IPS-18a (cell line): ENCODE measurements at regions not wholly inside any gene's neighbourhood (a gene's known extent, or its start where the extent isn't known, plus 50 kb on each side); places are given as distances from the start of the nearest gene placed in this dataset.
"Not testable (repeated sequence)": the region's sequence is repeated elsewhere in the genome, so short reads cannot be mapped to it uniquely, and the experiment has no call there.

Experiments used
- H3K27ac ChIP-seq: one replicate; pipeline ENCODE4 v1.5.1; 2013; ENCODE audit warnings: low read length
- H3K27me3 ChIP-seq: one replicate; pipeline ENCODE4 v1.6.1; 2013; ENCODE audit warnings: mild to moderate bottlenecking, low read length; ENCODE audit not compliant: control insufficient read depth, insufficient read depth
- H3K36me3 ChIP-seq: one replicate; pipeline ENCODE4 v1.6.1; 2013; ENCODE audit warnings: low read depth, low read length; ENCODE audit not compliant: control insufficient read depth
- H3K4me1 ChIP-seq: one replicate; pipeline ENCODE4 v1.6.1; 2013; ENCODE audit warnings: low read depth, low read length; ENCODE audit not compliant: control insufficient read depth
- H3K4me3 ChIP-seq: one replicate; pipeline ENCODE4 v1.5.1; 2013; ENCODE audit warnings: low read length
- H3K9ac ChIP-seq: one replicate; pipeline ENCODE4 v1.6.1; 2013; ENCODE audit warnings: mild to moderate bottlenecking, low read length, moderate library complexity
- H3K9me3 ChIP-seq: one replicate; pipeline ENCODE4 v1.6.1; 2013; ENCODE audit warnings: low read depth, low read length; ENCODE audit not compliant: control insufficient read depth

DNA sequence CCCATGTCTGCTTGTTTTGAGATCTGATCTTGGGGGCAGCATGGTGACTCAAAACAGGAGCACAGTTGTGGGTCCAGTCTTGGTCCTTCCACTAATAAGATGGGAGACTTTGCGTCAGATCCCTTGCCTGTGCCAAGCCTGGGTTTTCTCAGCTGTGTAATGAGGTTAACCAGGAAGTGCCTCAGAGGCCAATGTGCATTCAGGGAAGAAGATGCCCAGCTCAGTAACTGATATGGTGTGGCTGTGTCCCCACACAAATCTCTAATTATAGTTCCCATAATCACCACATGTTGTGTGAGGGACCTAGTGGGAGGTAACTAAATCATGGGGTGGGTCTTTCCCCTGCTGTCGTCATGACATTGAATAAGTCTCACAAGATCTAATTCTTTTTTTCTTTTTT lies 107.1 kb upstream of the ALDH3B2 start:
- H3K9me3 ChIP-seq, H3K27me3 ChIP-seq, H3K27ac ChIP-seq, H3K4me1 ChIP-seq, H3K4me3 ChIP-seq, H3K9ac ChIP-seq, H3K36me3 ChIP-seq: not testable (repeated sequence)

DNA sequence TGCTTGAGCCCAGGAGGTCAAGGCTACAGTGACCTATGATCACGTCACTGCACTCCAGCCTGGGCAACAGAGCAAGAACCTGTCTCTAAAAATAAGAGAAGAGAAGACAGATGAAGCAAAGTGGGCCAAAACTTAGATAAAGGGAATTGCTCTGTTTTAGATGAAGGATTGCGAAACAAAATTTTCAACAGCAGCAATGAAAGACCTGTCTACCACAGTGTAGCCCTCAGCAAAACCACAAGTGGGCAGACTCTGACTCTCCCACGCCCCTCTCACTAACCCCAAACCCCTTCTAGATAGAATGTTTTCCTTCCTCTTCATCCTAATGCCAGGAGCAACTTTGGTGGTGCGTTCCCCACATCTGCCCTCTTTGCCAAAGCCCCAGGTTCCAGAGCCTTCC lies 105.6 kb upstream of the ALDH3B2 start:
- no peaks in the 10 kb centered on the region for H3K9me3 ChIP-seq
- H3K9ac ChIP-seq = no peak overlapping the region
- no peak overlapping the region for H3K4me3 ChIP-seq
- no peak overlapping the region for H3K27ac ChIP-seq
- H3K4me1 ChIP-seq = no peaks in the 10 kb centered on the region
- H3K36me3 ChIP-seq = no peaks in the 10 kb centered on the region
- no peaks in the 10 kb centered on the region for H3K27me3 ChIP-seq

DNA sequence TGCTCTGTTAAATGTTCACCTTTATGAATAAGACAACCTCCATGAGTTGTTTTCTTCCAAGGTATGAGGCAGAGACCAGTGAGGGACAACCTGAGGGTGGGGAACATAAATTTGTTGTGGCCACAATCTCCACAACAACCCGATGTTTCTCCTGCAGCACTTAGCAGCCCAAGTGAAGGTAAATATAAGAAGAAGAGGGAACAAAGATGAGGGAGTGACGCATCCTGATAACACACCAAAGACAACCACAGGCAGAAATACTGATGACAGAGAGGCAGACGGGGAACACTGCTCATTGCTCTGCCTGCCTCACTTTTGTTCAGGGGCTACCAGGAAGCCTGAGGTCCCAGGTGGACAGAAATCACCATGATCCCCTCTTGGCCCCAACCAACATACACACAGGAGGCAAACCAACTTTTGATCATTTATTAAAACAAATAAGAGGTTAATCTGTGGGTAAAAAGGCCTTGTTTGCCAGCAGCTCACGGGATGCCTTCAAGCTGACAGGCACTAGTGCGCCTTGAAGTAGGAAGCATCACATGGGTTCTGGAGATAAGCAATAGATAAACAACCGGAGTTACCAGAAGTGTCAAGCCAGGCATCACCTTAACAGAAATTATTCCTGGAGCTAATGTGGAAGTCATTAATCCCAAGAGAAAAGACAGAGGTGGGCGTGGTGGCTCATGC lies 104.9 kb upstream of the ALDH3B2 start:
- H3K27me3 ChIP-seq, H3K9ac ChIP-seq, H3K9me3 ChIP-seq, H3K27ac ChIP-seq, H3K36me3 ChIP-seq, H3K4me3 ChIP-seq, H3K4me1 ChIP-seq: not testable (repeated sequence)

DNA sequence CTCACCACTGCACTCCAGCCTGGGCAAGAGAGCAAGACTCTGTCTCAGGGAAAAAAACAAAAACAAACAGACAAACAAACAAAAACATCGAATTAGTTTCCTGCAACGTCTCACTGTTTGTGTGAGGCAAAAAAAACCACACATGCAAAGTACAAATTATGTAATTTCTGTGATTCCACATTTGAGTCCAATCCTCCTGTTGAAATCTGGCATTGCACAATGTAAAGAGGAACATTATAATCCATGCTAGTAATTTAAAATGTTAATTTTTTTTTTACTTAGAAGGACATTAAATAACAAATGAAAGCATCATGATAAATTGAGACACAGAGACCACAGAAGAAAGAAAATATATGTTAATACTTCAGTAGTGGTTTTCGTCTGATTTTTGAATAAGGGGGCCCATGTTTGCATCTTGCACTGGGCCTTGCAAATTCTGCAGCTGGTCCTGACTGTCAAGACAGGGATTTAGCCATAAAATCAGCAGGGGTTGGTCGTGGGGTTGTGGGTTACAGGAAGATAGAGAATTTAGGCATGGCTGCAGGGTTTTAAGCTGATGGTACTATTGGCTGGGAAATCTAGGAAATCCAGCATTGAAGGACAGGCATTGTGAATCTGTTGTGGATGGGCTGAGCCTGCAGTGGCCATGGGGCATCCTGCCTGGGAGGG lies 102.6 kb upstream of the ALDH3B2 start:
- Histone ChIP-seq H3K27ac (no peak overlapping the region), H3K27me3 (no peaks in the 10 kb centered on the region), H3K9me3 (no peaks in the 10 kb centered on the region), H3K4me3 (no peak overlapping the region), H3K4me1 (no peaks in the 10 kb centered on the region), H3K36me3 (no peaks in the 10 kb centered on the region), H3K9ac (no peak overlapping the region)

DNA sequence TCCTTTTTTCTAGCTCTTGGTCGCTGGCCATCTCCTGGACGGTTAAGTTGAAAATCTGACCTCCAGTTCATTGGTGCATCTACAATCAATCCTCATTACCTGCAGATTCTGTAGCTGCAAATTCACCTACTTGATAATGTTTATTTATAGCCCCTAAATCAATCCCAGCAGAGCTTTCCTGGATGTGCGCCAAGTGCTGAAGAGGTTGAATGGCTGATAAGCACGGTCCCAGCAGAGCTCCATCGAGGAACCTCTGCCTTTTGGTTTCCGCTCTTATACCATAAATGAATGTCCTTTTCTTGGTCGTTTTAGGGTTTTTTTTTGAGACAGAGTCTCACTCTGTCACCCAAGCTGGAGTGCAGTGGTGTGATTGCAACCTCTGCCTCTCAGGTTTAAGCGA lies 99.8 kb upstream of the ALDH3B2 start:
- H3K27me3 ChIP-seq, H3K27ac ChIP-seq, H3K4me1 ChIP-seq, H3K9me3 ChIP-seq, H3K4me3 ChIP-seq, H3K9ac ChIP-seq, H3K36me3 ChIP-seq: not testable (repeated sequence)

DNA sequence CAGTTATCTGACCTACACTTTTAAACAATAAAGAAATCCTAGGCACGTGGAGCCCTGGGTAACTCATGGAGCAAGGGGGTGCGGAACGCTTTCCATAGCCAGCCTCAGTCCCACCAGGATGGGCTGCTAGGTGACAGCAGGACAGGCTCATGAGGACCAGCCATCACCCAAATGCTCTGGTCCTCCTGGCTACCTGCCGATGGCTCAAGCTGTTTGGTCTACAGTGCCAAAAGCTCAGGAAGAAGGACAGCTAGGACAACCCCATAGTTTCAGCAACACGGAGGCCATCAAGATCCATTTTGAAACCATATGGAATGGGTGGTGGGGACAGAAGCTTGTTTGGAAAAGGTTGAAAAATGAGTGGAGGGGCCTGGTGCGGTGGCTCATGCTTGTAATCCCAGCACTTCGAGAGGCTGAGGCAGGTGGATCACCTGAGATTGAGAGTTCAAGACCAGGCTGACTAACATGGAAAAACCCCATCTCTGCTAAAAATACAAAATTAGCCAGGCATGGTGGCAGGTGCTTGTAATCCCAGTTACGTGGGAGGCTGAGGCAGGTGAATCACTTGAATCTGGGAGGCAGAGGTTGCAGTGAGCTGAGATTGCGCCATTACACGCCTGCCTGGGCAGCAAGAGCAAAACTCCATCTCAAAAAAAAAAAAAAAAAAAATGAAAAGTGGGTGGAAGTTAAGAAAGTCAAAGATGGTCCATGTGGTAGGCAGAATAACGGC lies 93.7 kb upstream of the ALDH3B2 start:
- not testable (repeated sequence) for H3K27me3 ChIP-seq, H3K9me3 ChIP-seq, H3K4me3 ChIP-seq, H3K36me3 ChIP-seq, H3K4me1 ChIP-seq, H3K27ac ChIP-seq, H3K9ac ChIP-seq

DNA sequence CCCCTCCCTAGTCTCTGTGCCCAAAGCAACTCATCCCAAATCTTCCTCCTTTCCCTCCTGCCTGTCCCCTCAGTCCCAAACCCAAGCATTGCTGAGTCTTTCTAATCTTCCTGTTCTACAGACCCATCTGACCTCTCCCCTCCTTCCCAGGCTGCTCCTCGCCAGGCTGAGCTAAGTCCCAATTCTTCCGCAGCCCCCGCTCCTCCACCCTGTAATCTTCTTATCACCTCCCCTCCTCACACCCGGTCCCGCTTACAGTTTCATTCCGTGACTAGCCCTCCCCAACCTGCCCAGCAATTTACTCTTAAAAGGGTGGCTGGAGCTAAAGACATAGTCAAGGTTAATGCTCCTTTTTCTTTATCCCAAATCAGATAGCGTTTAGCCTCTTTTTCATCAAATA lies 86.8 kb upstream of the ALDH3B2 start:
- not testable (repeated sequence) for H3K9ac ChIP-seq, H3K27me3 ChIP-seq, H3K27ac ChIP-seq, H3K9me3 ChIP-seq, H3K4me3 ChIP-seq, H3K36me3 ChIP-seq
- H3K4me1 ChIP-seq = peaks cover 14% of the 10 kb centered on the region

DNA sequence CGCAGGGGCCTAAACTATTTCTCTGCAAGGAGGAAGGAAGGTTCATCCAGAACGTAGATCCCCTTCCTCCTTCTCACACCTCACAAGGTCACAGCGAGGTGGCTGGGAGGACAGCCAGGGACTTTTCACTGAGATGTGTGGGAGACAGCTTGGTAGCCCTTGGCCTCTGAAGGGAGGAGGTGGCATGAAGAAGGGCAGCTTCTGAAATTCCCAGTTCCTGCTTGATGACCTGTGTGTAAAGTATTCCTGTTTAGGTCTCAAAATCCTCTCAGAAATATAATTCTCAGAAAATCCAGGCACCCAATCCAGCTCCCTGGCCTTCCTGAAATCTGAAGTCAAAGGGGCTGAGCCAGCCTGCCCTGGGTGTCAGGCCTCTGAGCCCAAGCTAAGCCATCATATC lies 84.9 kb upstream of the ALDH3B2 start:
- H3K4me1 ChIP-seq = peaks cover 14% of the 10 kb centered on the region
- not testable (repeated sequence) for H3K4me3 ChIP-seq, H3K9ac ChIP-seq

DNA sequence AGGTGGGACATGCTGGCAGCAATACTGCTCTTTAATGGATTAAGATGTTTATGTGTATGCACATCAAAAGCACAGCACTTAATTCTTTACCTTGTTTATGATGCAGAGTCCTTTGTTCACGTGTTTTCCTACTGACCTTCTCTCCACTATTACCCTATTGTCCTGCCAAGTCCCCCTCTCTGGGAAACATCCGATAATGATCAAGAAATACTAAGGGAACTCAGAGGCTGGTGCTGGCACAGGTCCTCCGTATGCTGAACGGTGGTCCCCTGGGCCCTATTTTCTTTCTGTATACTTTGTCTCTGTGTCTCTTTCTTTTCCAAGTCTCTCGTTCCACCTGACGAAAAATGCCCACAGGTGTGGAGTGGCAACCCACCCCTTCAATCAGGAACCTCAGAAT lies 84.0 kb upstream of the ALDH3B2 start:
- not testable (repeated sequence) for H3K9ac ChIP-seq, H3K4me3 ChIP-seq
- peaks cover 14% of the 10 kb centered on the region for H3K4me1 ChIP-seq

More for the DNA sequence above, 84.9 kb upstream of the ALDH3B2 start:
- not testable (repeated sequence) for H3K27ac ChIP-seq, H3K36me3 ChIP-seq, H3K27me3 ChIP-seq, H3K9me3 ChIP-seq

DNA sequence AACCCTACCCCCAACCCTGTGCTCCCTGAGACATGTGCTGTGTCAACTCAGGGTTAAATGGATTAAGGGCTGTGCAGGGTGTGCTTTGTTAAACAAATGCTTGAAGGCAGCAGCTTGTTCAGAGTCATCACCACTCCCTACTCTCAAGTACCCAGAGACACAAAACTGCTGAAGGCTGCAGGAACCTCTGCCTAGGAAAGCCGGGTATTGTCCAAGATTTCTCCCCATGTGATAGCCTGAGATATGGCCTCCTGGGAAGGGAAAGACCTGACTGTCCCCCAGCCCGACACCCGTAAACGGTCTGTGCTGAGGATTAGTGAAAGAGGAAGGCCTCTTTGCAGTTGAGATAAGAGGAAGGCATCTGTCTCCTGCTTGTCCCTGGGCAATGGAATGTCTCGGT lies 83.6 kb upstream of the ALDH3B2 start:
- H3K27me3 ChIP-seq, H3K27ac ChIP-seq, H3K4me3 ChIP-seq, H3K36me3 ChIP-seq, H3K9ac ChIP-seq, H3K9me3 ChIP-seq: not testable (repeated sequence)
- peaks cover 14% of the 10 kb centered on the region for H3K4me1 ChIP-seq

More for the DNA sequence above, 84.0 kb upstream of the ALDH3B2 start:
- not testable (repeated sequence) for H3K36me3 ChIP-seq, H3K27ac ChIP-seq, H3K9me3 ChIP-seq, H3K27me3 ChIP-seq

DNA sequence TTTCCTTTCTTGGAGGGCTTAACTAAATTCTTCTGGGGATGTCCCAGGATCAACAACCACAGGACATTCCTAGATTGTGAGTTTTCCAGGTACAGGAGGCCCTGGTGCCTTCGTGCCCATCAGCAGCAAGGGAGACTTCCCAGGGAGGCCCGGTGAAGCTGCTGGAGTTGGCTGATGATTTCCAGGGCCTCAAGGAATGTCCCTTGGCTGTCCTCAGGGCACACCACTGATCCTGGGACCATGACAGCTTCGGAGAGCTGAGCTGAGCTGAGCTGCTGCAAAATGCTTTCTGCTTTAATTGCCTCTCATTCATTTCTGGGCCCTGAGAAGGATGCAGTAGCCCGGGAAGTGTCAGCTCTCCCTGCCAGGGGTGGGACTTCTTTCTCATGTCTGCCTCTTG lies 79.4 kb upstream of the ALDH3B2 start:
- not testable (repeated sequence) for H3K9ac ChIP-seq, H3K27ac ChIP-seq, H3K4me3 ChIP-seq, H3K36me3 ChIP-seq, H3K27me3 ChIP-seq, H3K9me3 ChIP-seq
- peaks cover 12% of the 10 kb centered on the region for H3K4me1 ChIP-seq
